Neural progenitor cell (in vitro differentiated cells): ENCODE measurements at regions not wholly inside any gene's neighbourhood (a gene's known extent, or its start where the extent isn't known, plus 50 kb on each side); places are given as distances from the start of the nearest gene placed in this dataset.

Experiments
- DNase-seq: peaks from one replicate; pipeline ENCODE4 v3.0.0-alpha.2; 2016; ENCODE audit warnings: low spot score
- H2AFZ ChIP-seq: fragments of 200-600 bp; sonication (generic); replicated peaks from 2 replicates; pipeline ENCODE4 v1.6.1; 2016; ENCODE audit warnings: antibody characterized with exemption
- H3F3A ChIP-seq: fragments of 200-600 bp; sonication (generic); 2 replicates; pipeline ENCODE4 v1.6.1; 2016; ENCODE audit warnings: antibody characterized with exemption, low read depth
- H3K27ac ChIP-seq: fragments of 200-600 bp; sonication (generic); 2 replicates; pipeline ENCODE4 v1.5.1; 2016; ENCODE audit warnings: mild to moderate bottlenecking
- H3K27me3 ChIP-seq: fragments of 200-600 bp; sonication (generic); 2 replicates; pipeline ENCODE4 v1.6.1; 2016; ENCODE audit warnings: mild to moderate bottlenecking, moderate library complexity
- H3K36me3 ChIP-seq: fragments of 200-600 bp; sonication (generic); 2 replicates; pipeline ENCODE4 v1.5.1; 2016
- H3K4me1 ChIP-seq: fragments of 200-600 bp; sonication (generic); 2 replicates; pipeline ENCODE4 v1.6.1; 2016; ENCODE audit warnings: mixed run types
- H3K4me2 ChIP-seq: fragments of 200-600 bp; sonication (generic); 2 replicates; pipeline ENCODE4 v1.6.1; 2016
- H3K4me3 ChIP-seq: fragments of 200-600 bp; sonication (generic); 2 replicates; pipeline ENCODE4 v1.5.1; 2016
- H3K79me2 ChIP-seq: fragments of 200-600 bp; sonication (generic); 2 replicates; pipeline ENCODE4 v1.6.1; 2016; ENCODE audit warnings: low read depth
- H3K9ac ChIP-seq: fragments of 200-600 bp; sonication (generic); 2 replicates; pipeline ENCODE4 v1.6.1; 2016
- H3K9me3 ChIP-seq: fragments of 200-600 bp; sonication (generic); 2 replicates; pipeline ENCODE4 v1.5.1; 2016; ENCODE audit warnings: low read depth
- H4K20me1 ChIP-seq: fragments of 200-600 bp; sonication (generic); 2 replicates; pipeline ENCODE4 v1.6.1; 2016; ENCODE audit warnings: low read depth
- H3K27ac Mint-ChIP-seq: 3 replicates; pipeline ENCODE4 v1.8.0; 2021; ENCODE audit warnings: mixed read lengths
- H3K27me3 Mint-ChIP-seq: 2 replicates; pipeline ENCODE4 v1.8.0; 2022; ENCODE audit warnings: low read depth, mild to moderate bottlenecking, inconsistent platforms, moderate library complexity, mixed read lengths; ENCODE audit not compliant: insufficient read depth
- H3K36me3 Mint-ChIP-seq: 3 replicates; pipeline ENCODE4 v1.8.0; 2021; ENCODE audit warnings: mixed read lengths
- H3K4me1 Mint-ChIP-seq: 3 replicates; pipeline ENCODE4 v1.8.0; 2021; ENCODE audit warnings: mixed read lengths
- H3K4me3 Mint-ChIP-seq: 3 replicates; pipeline ENCODE4 v1.8.0; 2021; ENCODE audit warnings: mild to moderate bottlenecking, moderate library complexity, mixed read lengths
- H3K9me3 Mint-ChIP-seq: 3 replicates; pipeline ENCODE4 v1.8.0; 2020; ENCODE audit warnings: mixed read lengths
- EZH2 ChIP-seq: fragments of 200-600 bp; sonication (generic); IDR thresholded peaks from 2 replicates; pipeline ENCODE4 v1.6.1; 2017; ENCODE audit warnings: antibody characterized with exemption, mild to moderate bottlenecking, moderate library complexity
- EZH2phosphoT487 ChIP-seq: fragments of 200-600 bp; sonication (generic); IDR thresholded peaks from 2 replicates; pipeline ENCODE4 v1.6.1; 2017; ENCODE audit warnings: antibody characterized with exemption
- TF ChIP-seq, protein P1 (sequence below): fragments of 200-600 bp; sonication (generic); IDR thresholded peaks from 2 replicates; pipeline ENCODE4 v1.5.1; 2017; ENCODE audit warnings: antibody characterized with exemption, mild to moderate bottlenecking

DNA sequence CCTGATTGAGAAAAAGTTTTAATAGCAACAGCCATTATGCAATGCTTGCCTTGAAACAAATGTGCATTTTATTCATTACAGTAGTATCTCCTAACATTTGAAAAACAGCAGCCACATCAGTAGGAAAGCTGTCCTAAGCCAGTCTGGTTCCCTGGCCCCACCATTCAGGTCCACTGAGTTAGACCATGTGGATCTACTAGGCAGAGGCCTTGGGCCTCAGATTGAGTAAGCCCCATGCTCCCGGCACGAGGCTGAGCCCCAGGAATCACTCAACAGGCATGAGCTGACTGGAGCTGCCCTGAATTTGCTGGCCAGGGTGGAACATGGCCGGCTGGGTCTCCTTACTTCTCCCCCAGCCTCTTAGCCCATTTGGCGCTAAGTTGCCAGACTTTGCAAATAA is 103.4 kb downstream of the ZFP36L2 start:
- no peaks in the 10 kb centered on the region for H3K36me3 ChIP-seq

DNA sequence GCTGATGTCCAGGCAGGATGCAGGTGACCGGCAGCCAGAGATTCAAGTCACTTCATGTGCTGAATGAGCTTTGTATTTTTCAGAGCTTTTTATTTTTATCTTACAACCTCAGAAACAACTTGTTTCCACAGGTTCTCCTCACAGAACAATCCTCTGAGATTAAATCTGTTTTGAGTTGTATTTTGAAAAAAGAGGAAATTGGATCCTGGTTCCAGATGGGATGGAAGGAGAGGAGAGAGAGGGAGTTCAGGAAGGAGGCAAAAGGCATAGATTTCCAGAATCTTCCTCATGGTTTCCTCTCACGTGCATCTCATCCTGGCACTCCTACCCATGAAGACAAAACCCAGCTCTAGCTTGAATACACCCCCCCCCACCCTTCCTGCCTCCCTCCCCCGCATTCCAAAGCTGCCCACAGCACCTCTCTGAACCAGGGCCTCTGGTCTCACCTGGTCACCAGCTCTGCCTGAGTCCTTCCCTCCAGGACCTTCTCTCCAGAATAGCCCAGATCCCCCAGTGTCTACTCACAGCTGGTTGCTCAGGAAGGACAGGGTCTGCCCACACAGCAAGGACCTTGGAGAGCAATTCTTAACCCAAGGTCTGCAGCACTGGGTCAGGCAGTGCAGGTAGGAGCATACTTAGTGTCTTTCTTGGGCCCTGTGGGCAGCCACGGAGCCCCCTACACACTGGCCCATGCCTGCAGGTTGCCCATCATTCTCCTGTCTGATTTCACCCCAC is 104.7 kb downstream of the ZFP36L2 start:
- no peaks in the 10 kb centered on the region for H3K79me2 ChIP-seq
- peaks cover 14% of the 10 kb centered on the region for H3F3A ChIP-seq
- H3K9ac ChIP-seq = no peak overlapping the region
- no peaks in the 10 kb centered on the region for H3K9me3 ChIP-seq
- H2AFZ ChIP-seq = no peak overlapping the region
- H3K9me3 Mint-ChIP-seq = peaks cover 20% of the 10 kb centered on the region
- no peaks in the 10 kb centered on the region for H3K4me1 ChIP-seq
- H3K27ac Mint-ChIP-seq = peak overlapping the region; percentile 6
- H3K27me3 Mint-ChIP-seq = peaks cover 17% of the 10 kb centered on the region
- H3K4me3 Mint-ChIP-seq = no peak overlapping the region
- H3K36me3 ChIP-seq = no peaks in the 10 kb centered on the region
- no peaks in the 10 kb centered on the region for H3K27me3 ChIP-seq
- peak; percentile 2 for DNase-seq
- no peak overlapping the region for H3K4me2 ChIP-seq
- no peaks in the 10 kb centered on the region for H4K20me1 ChIP-seq
- no peak overlapping the region for H3K27ac ChIP-seq
- peaks cover 42% of the 10 kb centered on the region for H3K4me1 Mint-ChIP-seq
- no peaks in the 10 kb centered on the region for H3K36me3 Mint-ChIP-seq
- no peak overlapping the region for H3K4me3 ChIP-seq
- TF ChIP-seq EZH2phosphoT487 (no peak), EZH2 (no peak)
- TF ChIP-seq, protein P1, sequence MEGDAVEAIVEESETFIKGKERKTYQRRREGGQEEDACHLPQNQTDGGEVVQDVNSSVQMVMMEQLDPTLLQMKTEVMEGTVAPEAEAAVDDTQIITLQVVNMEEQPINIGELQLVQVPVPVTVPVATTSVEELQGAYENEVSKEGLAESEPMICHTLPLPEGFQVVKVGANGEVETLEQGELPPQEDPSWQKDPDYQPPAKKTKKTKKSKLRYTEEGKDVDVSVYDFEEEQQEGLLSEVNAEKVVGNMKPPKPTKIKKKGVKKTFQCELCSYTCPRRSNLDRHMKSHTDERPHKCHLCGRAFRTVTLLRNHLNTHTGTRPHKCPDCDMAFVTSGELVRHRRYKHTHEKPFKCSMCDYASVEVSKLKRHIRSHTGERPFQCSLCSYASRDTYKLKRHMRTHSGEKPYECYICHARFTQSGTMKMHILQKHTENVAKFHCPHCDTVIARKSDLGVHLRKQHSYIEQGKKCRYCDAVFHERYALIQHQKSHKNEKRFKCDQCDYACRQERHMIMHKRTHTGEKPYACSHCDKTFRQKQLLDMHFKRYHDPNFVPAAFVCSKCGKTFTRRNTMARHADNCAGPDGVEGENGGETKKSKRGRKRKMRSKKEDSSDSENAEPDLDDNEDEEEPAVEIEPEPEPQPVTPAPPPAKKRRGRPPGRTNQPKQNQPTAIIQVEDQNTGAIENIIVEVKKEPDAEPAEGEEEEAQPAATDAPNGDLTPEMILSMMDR = no peak

More for the DNA sequence above, 103.4 kb downstream of the ZFP36L2 start:
- Histone ChIP-seq H3K9me3 (no peaks in the 10 kb centered on the region), H3K4me1 (no peaks in the 10 kb centered on the region), H3F3A (peaks cover 1% of the 10 kb centered on the region), H3K4me3 (no peak overlapping the region), H3K4me2 (no peak overlapping the region), H4K20me1 (no peaks in the 10 kb centered on the region), H3K27me3 (no peaks in the 10 kb centered on the region), H2AFZ (no peak overlapping the region), H3K79me2 (no peaks in the 10 kb centered on the region), H3K27ac (no peak overlapping the region), H3K9ac (no peak overlapping the region)
- H3K4me3 Mint-ChIP-seq = no peak overlapping the region
- no peak for DNase-seq
- H3K4me1 Mint-ChIP-seq = peaks cover 34% of the 10 kb centered on the region
- TF ChIP-seq, protein P1 = no peak
- no peak for TF ChIP-seq EZH2phosphoT487
- no peaks in the 10 kb centered on the region for H3K36me3 Mint-ChIP-seq
- peaks cover 17% of the 10 kb centered on the region for H3K9me3 Mint-ChIP-seq
- no peak overlapping the region for H3K27ac Mint-ChIP-seq
- H3K27me3 Mint-ChIP-seq = peaks cover 17% of the 10 kb centered on the region

DNA sequence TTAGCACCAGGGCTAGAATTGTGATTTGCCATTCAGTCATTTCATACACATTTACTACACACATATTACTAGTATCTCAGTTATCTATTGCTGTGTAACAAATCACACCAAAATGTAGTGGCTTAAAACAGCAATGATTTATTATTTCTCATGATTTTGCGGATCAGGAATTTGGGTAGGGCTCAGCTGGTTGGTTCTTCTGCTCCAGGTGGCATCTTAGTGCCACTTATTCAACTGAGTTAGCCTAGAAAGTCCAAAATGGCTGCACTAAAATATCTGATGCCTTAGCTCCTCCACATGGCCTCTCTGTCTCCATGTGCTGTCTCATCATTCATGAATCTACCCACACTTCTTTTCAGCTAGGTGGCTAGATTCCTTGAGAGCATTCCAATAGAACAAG is 107.1 kb downstream of the ZFP36L2 start:
- Mint-ChIP-seq H3K4me3 (no peak overlapping the region), H3K36me3 (no peaks in the 10 kb centered on the region), H3K27me3 (peaks cover 12% of the 10 kb centered on the region), H3K27ac (no peak overlapping the region), H3K9me3 (peaks cover 26% of the 10 kb centered on the region), H3K4me1 (peaks cover 38% of the 10 kb centered on the region)
- Histone ChIP-seq H3K4me3 (no peak overlapping the region), H3K4me2 (no peak overlapping the region), H3K36me3 (no peaks in the 10 kb centered on the region), H3K27ac (no peak overlapping the region), H3K9ac (no peak overlapping the region), H3K27me3 (no peaks in the 10 kb centered on the region), H3F3A (peaks cover 21% of the 10 kb centered on the region), H3K4me1 (peaks cover 4% of the 10 kb centered on the region), H4K20me1 (no peaks in the 10 kb centered on the region), H3K9me3 (no peaks in the 10 kb centered on the region), H2AFZ (no peak overlapping the region), H3K79me2 (no peaks in the 10 kb centered on the region)
- no peak for DNase-seq
- TF ChIP-seq, protein P1 = no peak
- TF ChIP-seq EZH2 (no peak), EZH2phosphoT487 (no peak)
